ENCODE measurements at regions not wholly inside any gene's neighbourhood (a gene's known extent, or its start where the extent isn't known, plus 50 kb on each side); places are given as distances from the start of the nearest gene placed in this dataset.
"Not testable (repeated sequence)": the region's sequence is repeated elsewhere in the genome, so short reads cannot be mapped to it uniquely, and the experiment has no call there.

DNA sequence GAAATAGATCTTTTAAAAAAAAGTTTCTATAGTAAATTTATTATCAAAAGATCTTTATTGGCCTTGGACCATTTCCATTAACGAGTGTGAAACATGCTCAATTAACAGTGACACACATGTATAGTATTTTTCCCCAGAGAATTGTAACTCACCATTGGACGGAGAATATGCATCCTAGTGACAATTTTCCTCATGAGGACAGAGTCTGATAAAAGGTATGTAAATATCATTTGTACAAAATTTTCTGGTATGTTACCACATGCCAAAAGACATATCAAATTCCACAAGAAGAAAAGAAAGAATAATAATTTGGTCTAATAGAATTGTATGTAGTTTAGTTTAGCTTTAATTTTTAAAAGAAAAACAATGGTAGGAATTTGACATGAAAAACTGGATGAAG, 1096.0 kb upstream of the FLRT2 start:
- H3K36me3 Mint-ChIP-seq = no peaks in the 10 kb centered on the region
- H3K4me1 Mint-ChIP-seq = no peaks in the 10 kb centered on the region

GRCh38 chr14:84435820-84436324, 1094.1 kb upstream of the FLRT2 start:
- Mint-ChIP-seq H3K4me3 (no peak overlapping the region), H3K4me1 (no peaks in the 10 kb centered on the region), H3K36me3 (no peaks in the 10 kb centered on the region), H3K27ac (no peak overlapping the region), H3K9me3 (no peaks in the 10 kb centered on the region), H3K27me3 (no peaks in the 10 kb centered on the region)
- ATAC-seq = no peak

More for the DNA sequence above, 1096.0 kb upstream of the FLRT2 start:
- no peaks in the 10 kb centered on the region for H3K9me3 Mint-ChIP-seq
- no peak overlapping the region for H3K4me3 Mint-ChIP-seq
- H3K27me3 Mint-ChIP-seq = no peaks in the 10 kb centered on the region
- no peak overlapping the region for H3K27ac Mint-ChIP-seq
- no peak for ATAC-seq

- H3K4me1 Mint-ChIP-seq = no peaks in the 10 kb centered on the region
- no peaks in the 10 kb centered on the region for H3K9me3 Mint-ChIP-seq
- H3K27me3 Mint-ChIP-seq = no peaks in the 10 kb centered on the region
- no peaks in the 10 kb centered on the region for H3K36me3 Mint-ChIP-seq
- ATAC-seq = no peak
- H3K27ac Mint-ChIP-seq = no peak overlapping the region
- H3K4me3 Mint-ChIP-seq = no peak overlapping the region
Measured at GRCh38 chr14:84436528-84436927, 1093.4 kb upstream of the FLRT2 start.

- peaks cover 8% of the 10 kb centered on the region for H3K9me3 Mint-ChIP-seq
- H3K4me3 Mint-ChIP-seq = no peak overlapping the region
- ATAC-seq = no peak
- H3K27ac Mint-ChIP-seq = no peak overlapping the region
- no peaks in the 10 kb centered on the region for H3K4me1 Mint-ChIP-seq
- no peaks in the 10 kb centered on the region for H3K27me3 Mint-ChIP-seq
- no peaks in the 10 kb centered on the region for H3K36me3 Mint-ChIP-seq
Measured at GRCh38 chr14:84442521-84442920, 1087.4 kb upstream of the FLRT2 start.

- no peak for ATAC-seq
- H3K4me1 Mint-ChIP-seq = no peaks in the 10 kb centered on the region
- no peak overlapping the region for H3K27ac Mint-ChIP-seq
- no peaks in the 10 kb centered on the region for H3K27me3 Mint-ChIP-seq
- H3K4me3 Mint-ChIP-seq = no peak overlapping the region
- H3K9me3 Mint-ChIP-seq = peaks cover 8% of the 10 kb centered on the region
- H3K36me3 Mint-ChIP-seq = no peaks in the 10 kb centered on the region
Measured at GRCh38 chr14:84445486-84445885, 1084.5 kb upstream of the FLRT2 start.

- Mint-ChIP-seq H3K36me3 (no peaks in the 10 kb centered on the region), H3K4me3 (no peak overlapping the region), H3K27ac (no peak overlapping the region), H3K27me3 (no peaks in the 10 kb centered on the region), H3K4me1 (no peaks in the 10 kb centered on the region), H3K9me3 (peaks cover 8% of the 10 kb centered on the region)
- no peak for ATAC-seq
Measured at GRCh38 chr14:84446250-84446649, 1083.7 kb upstream of the FLRT2 start.

GRCh38 chr14:84453307-84453950, 1076.5 kb upstream of the FLRT2 start:
- H3K4me1 Mint-ChIP-seq = no peaks in the 10 kb centered on the region
- no peak overlapping the region for H3K4me3 Mint-ChIP-seq
- ATAC-seq = no peak
- H3K27me3 Mint-ChIP-seq = no peaks in the 10 kb centered on the region
- H3K27ac Mint-ChIP-seq = no peak overlapping the region
- H3K36me3 Mint-ChIP-seq = no peaks in the 10 kb centered on the region
- no peaks in the 10 kb centered on the region for H3K9me3 Mint-ChIP-seq

DNA sequence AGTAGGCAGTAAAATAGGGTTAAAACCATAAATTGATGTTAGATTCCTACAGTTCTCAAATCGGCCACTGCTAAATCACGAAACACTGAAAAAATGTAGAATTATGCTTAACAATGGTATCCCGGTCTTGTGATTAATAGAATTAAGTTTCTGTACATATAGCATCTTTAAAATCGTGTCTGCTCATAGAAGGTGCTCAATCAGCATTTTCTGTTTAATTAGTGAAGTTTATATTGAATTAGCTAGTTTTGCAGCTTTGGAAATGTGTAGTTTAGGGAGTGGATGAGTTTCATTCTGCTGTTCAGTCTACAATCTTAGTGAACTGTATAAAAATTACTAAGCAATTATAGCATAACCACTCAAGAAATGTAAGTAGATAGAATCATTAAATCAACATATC, 1075.8 kb upstream of the FLRT2 start:
- ATAC-seq = no peak
- Mint-ChIP-seq H3K27me3 (no peaks in the 10 kb centered on the region), H3K36me3 (no peaks in the 10 kb centered on the region), H3K4me3 (no peak overlapping the region), H3K4me1 (no peaks in the 10 kb centered on the region), H3K27ac (no peak overlapping the region), H3K9me3 (no peaks in the 10 kb centered on the region)

GRCh38 chr14:84456946-84457345, 1073.0 kb upstream of the FLRT2 start:
- Mint-ChIP-seq H3K27ac (no peak overlapping the region), H3K9me3 (no peaks in the 10 kb centered on the region), H3K36me3 (no peaks in the 10 kb centered on the region), H3K4me1 (no peaks in the 10 kb centered on the region), H3K27me3 (no peaks in the 10 kb centered on the region), H3K4me3 (no peak overlapping the region)
- no peak for ATAC-seq

- Mint-ChIP-seq H3K4me1 (no peaks in the 10 kb centered on the region), H3K27ac (no peak overlapping the region), H3K9me3 (no peaks in the 10 kb centered on the region), H3K27me3 (no peaks in the 10 kb centered on the region), H3K4me3 (no peak overlapping the region), H3K36me3 (no peaks in the 10 kb centered on the region)
- no peak for ATAC-seq
Measured at GRCh38 chr14:84458881-84459280, 1071.1 kb upstream of the FLRT2 start.

DNA sequence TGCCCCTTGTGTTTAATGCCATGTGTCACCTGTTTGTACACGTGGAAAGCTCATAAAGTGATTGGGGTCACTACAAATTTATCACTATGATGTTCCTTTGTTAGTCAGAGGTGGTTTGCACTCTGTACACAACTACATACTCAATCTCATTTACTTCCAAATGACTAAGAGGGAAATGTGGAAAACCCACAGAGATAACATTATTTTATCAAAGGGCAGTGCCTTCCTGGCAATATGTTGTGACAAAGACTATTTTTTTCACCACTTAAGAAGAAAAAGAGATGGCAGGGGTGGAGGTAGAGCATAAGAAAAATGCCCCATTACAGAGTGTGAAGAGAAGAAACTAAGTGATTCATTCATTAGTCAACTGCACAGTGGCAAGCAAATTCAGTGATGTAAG, 1064.1 kb upstream of the FLRT2 start:
- no peak overlapping the region for H3K4me3 Mint-ChIP-seq
- no peak for ATAC-seq
- no peaks in the 10 kb centered on the region for H3K4me1 Mint-ChIP-seq
- no peak overlapping the region for H3K27ac Mint-ChIP-seq
- H3K27me3 Mint-ChIP-seq = no peaks in the 10 kb centered on the region
- no peaks in the 10 kb centered on the region for H3K36me3 Mint-ChIP-seq
- peaks cover 2% of the 10 kb centered on the region for H3K9me3 Mint-ChIP-seq

DNA sequence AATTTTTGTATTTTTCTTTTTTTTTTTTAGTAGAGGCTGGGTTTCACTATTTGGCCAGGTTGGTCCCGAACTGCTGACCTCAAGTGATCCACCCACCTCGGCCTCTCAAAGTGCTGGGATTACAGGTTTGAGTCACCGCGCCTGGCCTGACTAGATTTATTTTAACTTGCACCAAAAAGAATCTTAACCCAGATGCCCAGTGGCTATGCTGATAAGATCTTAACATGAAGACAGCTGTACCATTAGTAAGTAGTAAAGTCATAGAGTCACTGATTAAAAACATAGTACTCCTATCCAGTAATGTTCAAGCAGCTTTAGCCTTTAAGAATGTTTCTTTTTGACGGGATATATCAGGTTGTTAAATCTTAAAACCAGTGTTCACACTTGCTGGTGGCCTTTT, 1061.8 kb upstream of the FLRT2 start:
- Mint-ChIP-seq H3K27ac (no peak overlapping the region), H3K27me3 (no peaks in the 10 kb centered on the region), H3K9me3 (peaks cover 5% of the 10 kb centered on the region), H3K36me3 (no peaks in the 10 kb centered on the region), H3K4me3 (no peak overlapping the region), H3K4me1 (no peaks in the 10 kb centered on the region)
- ATAC-seq = no peak

GRCh38 chr14:84477996-84478395, 1051.9 kb upstream of the FLRT2 start:
- no peak overlapping the region for H3K4me3 Mint-ChIP-seq
- no peaks in the 10 kb centered on the region for H3K36me3 Mint-ChIP-seq
- no peaks in the 10 kb centered on the region for H3K27me3 Mint-ChIP-seq
- ATAC-seq = no peak
- peaks cover 7% of the 10 kb centered on the region for H3K9me3 Mint-ChIP-seq
- no peaks in the 10 kb centered on the region for H3K4me1 Mint-ChIP-seq
- no peak overlapping the region for H3K27ac Mint-ChIP-seq

GRCh38 chr14:84482256-84483071, 1047.5 kb upstream of the FLRT2 start:
- no peaks in the 10 kb centered on the region for H3K27me3 Mint-ChIP-seq
- H3K4me3 Mint-ChIP-seq = no peak overlapping the region
- peaks cover 2% of the 10 kb centered on the region for H3K9me3 Mint-ChIP-seq
- no peak for ATAC-seq
- H3K36me3 Mint-ChIP-seq = no peaks in the 10 kb centered on the region
- H3K4me1 Mint-ChIP-seq = no peaks in the 10 kb centered on the region
- no peak overlapping the region for H3K27ac Mint-ChIP-seq

DNA sequence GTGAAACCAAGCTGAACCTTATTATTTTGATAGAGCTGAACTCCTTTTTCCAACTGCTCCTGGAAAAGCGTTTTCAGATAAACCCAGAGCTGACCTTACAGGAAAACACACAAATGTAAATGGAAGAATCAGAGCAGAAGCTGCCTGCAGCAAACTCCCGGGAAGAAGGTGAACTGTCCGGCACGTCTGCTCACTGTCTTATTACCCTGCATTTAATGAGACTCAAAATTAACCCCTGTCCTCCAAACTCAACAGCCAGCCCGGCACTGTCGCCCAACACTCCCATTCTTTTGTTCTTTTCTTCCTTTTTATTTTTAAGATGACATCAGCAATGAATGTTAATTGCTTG, 1046.9 kb upstream of the FLRT2 start:
- H3K9me3 Mint-ChIP-seq = peaks cover 5% of the 10 kb centered on the region
- no peaks in the 10 kb centered on the region for H3K27me3 Mint-ChIP-seq
- no peak overlapping the region for H3K27ac Mint-ChIP-seq
- H3K4me3 Mint-ChIP-seq = no peak overlapping the region
- ATAC-seq = no peak
- H3K4me1 Mint-ChIP-seq = no peaks in the 10 kb centered on the region
- H3K36me3 Mint-ChIP-seq = no peaks in the 10 kb centered on the region

- H3K27ac Mint-ChIP-seq, ATAC-seq, H3K36me3 Mint-ChIP-seq, H3K4me3 Mint-ChIP-seq, H3K4me1 Mint-ChIP-seq, H3K9me3 Mint-ChIP-seq, H3K27me3 Mint-ChIP-seq: not testable (repeated sequence)
Measured at GRCh38 chr14:84484243-84484642, 1045.7 kb upstream of the FLRT2 start.

Data from stimulated activated memory B cell treated with anti-CD40 and anti-IgM and Interleukin-4, amounts not matched to agents 10 μg/mL and 1 μg/mL and 100 μg/mL, for 72 hours (primary cell).